Myocyte (in vitro differentiated cells): ENCODE measurements at regions not wholly inside any gene's neighbourhood (a gene's known extent, or its start where the extent isn't known, plus 50 kb on each side); places are given as distances from the start of the nearest gene placed in this dataset.
"Not testable (repeated sequence)": the region's sequence is repeated elsewhere in the genome, so short reads cannot be mapped to it uniquely, and the experiment has no call there.

Source experiments
- DNase-seq: peaks from one replicate; pipeline ENCODE4 v3.0.0-alpha.2; 2012; ENCODE audit warnings: low read depth

- no peak for DNase-seq
These were observed 220.3 kb upstream of the NFIA start for GRCh38 chr1:60861961-60862567.

GRCh38 chr1:60859111-60859510 is 223.2 kb upstream of the NFIA start:
- DNase-seq = no peak

- peak; percentile 24 for DNase-seq
These were observed 224.5 kb upstream of the NFIA start for GRCh38 chr1:60857851-60858250.

GRCh38 chr1:60850084-60850483 is 232.3 kb upstream of the NFIA start:
- DNase-seq = no peak

- DNase-seq = no peak
These were observed 233.0 kb upstream of the NFIA start for GRCh38 chr1:60849401-60849800.

GRCh38 chr1:60848583-60849188 is 233.7 kb upstream of the NFIA start:
- DNase-seq = peak; percentile 60

GRCh38 chr1:60847855-60848582 is 234.3 kb upstream of the NFIA start:
- DNase-seq = no peak

GRCh38 chr1:60847391-60847790 is 235.0 kb upstream of the NFIA start:
- no peak for DNase-seq

GRCh38 chr1:60845659-60846058 is 236.7 kb upstream of the NFIA start:
- DNase-seq = not testable (repeated sequence)

GRCh38 chr1:60842304-60842703 is 240.1 kb upstream of the NFIA start:
- DNase-seq = no peak

- DNase-seq = no peak
These were observed 241.0 kb upstream of the NFIA start for GRCh38 chr1:60841116-60842046.

GRCh38 chr1:60840476-60840875 is 241.9 kb upstream of the NFIA start:
- not testable (repeated sequence) for DNase-seq

- DNase-seq = no peak
These were observed 246.7 kb upstream of the NFIA start for GRCh38 chr1:60835649-60836048.

- DNase-seq = no peak
These were observed 249.2 kb upstream of the NFIA start for GRCh38 chr1:60833173-60833572.

GRCh38 chr1:60832367-60832766 is 250.0 kb upstream of the NFIA start:
- DNase-seq = no peak

- no peak for DNase-seq
These were observed 250.6 kb upstream of the NFIA start for GRCh38 chr1:60831780-60832179.

- DNase-seq = no peak
These were observed 253.4 kb upstream of the NFIA start for GRCh38 chr1:60828944-60829343.

GRCh38 chr1:60826320-60827094 is 255.9 kb upstream of the NFIA start:
- no peak for DNase-seq

GRCh38 chr1:60825593-60825992 is 256.8 kb upstream of the NFIA start:
- DNase-seq = no peak

GRCh38 chr1:60823151-60823550 is 259.2 kb upstream of the NFIA start:
- DNase-seq = no peak

- no peak for DNase-seq
These were observed 260.1 kb upstream of the NFIA start for GRCh38 chr1:60822252-60822651.
